Activated CD4-positive, CD25-positive, alpha-beta regulatory T cell treated with anti-CD3 and anti-CD28 coated beads, Interleukin-2, amount 50 U/mL, for 24 hours (primary cell): ENCODE measurements at regions not wholly inside any gene's neighbourhood (a gene's known extent, or its start where the extent isn't known, plus 50 kb on each side); places are given as distances from the start of the nearest gene placed in this dataset.

Source experiments
- ATAC-seq, 2 donors: fragments of 150-1000 bp; cut with Tn5 transposase; one replicate each; pipeline ENCODE4 v1.10.0; 2021; ENCODE audit warnings: mild to moderate bottlenecking in 1 of 2, moderate library complexity in 1 of 2

DNA sequence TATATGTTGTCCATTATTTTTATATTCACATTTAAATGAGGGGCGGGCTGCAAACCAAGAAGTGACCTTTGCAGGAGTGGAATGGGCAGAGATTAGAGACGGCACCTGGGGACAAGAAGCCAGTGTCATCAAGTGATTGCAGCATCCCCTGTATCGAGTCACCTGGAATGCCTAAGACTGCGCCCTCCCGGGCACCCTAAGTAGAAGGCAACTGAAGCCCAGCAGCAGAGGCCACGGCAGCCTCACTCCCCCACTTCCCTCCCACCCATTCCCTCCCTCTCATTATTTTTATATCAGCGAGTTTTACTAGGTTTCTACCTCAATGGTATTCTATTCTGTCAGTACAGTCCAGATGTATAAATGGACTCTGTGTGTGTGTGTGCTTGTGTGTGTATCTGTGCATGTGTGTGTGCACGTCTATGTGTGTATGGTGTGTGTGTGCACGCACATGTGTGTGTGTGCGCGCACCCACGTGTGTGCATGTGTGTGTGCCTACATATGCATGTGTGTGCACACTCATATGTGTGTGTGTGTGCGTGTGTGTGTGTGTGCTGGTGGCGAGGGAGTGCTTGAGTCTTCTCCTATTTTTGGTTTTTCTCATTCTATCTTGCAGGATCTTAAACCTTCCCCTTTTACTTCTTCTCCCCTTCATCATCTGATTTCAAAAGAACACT, 106.8 kb upstream of the SLC66A3 start:
- ATAC-seq: no peak

DNA sequence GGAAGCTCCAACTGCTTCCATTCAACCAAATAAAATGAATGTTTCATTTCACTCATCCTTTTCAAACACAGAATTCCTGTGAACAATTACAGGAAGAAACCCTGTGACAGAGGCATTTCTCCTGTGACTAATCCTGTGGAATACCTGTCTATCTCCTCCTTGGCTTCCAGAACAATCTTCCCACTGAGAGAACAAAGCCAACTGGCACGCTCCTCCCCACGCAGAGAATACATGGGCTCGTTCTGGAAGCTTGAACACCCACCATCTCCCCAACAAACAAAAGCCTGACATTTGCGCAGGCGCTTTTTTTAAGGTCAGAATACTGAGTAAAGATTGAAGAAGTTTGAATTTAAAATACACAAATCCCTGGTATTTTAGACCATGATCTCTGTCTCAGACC, 104.7 kb upstream of the SLC66A3 start:
- ATAC-seq: no peak

GRCh38 chr2:11051280-11051679, 104.0 kb upstream of the SLC66A3 start:
- no peak for ATAC-seq

DNA sequence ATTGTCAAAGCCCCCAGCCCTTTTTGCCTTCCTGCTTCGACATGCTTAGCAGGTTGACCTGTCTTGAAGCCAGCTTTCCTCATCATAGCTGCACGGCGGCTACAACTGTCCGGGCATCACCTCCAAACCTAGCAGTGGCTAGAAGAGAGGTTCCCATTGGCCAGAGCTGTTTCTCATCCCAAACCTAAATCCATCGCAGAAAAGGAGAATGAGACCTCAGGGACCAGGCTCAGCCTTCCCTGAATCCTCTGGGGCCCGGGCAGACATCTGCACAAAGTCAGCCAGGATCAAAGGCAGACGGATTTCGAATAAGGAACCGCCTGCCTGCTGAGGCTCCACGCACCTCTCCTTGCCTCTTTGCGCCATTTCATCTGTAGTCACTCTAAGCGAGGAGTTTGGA, 101.7 kb upstream of the SLC66A3 start:
- ATAC-seq: no peak

- no peak for ATAC-seq
Observed at GRCh38 chr2:11054783-11055678, 100.2 kb upstream of the SLC66A3 start.

- no peak for ATAC-seq
Observed at GRCh38 chr2:11055679-11056215, 99.5 kb upstream of the SLC66A3 start.

- ATAC-seq: no peak
Observed at GRCh38 chr2:11056614-11057013, 98.7 kb upstream of the SLC66A3 start.

GRCh38 chr2:11057031-11057430, 98.2 kb upstream of the SLC66A3 start:
- no peak for ATAC-seq

GRCh38 chr2:11058129-11058528, 97.1 kb upstream of the SLC66A3 start:
- ATAC-seq: no peak

GRCh38 chr2:11060376-11061169, 94.7 kb upstream of the SLC66A3 start:
- no peak for ATAC-seq

DNA sequence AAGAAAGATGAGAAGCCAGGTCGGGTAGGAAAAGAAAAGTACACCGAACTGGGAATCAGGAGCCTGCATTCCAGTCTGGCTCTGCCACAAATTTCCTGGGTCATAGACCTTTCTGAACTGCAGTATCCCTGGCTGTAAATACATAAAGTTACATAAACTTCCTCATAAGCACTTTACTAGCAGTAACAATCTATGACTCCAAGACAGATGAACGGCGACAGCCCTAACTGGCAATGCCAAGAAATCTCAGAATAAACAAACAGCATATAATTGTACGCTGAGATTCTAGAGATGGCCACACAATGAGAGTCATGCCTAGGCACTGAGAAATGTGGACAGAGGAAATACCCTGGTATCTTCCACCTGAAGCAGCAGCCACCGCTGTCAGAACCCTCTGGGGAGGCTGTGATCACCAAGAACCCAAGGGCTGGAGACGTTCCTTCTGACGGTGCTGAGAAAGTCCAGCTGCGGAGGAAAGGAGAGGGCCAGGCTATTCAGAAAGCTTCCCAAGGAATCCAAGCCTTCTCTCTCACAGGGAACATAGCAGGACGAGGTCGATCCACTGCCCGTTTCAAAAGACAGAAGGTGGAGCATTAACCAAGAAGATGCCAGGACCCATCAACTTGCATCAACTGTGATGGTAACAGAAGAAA, 89.3 kb upstream of the SLC66A3 start:
- no peak for ATAC-seq

- ATAC-seq: no peak
Observed at GRCh38 chr2:11067221-11068078, 87.8 kb upstream of the SLC66A3 start.

DNA sequence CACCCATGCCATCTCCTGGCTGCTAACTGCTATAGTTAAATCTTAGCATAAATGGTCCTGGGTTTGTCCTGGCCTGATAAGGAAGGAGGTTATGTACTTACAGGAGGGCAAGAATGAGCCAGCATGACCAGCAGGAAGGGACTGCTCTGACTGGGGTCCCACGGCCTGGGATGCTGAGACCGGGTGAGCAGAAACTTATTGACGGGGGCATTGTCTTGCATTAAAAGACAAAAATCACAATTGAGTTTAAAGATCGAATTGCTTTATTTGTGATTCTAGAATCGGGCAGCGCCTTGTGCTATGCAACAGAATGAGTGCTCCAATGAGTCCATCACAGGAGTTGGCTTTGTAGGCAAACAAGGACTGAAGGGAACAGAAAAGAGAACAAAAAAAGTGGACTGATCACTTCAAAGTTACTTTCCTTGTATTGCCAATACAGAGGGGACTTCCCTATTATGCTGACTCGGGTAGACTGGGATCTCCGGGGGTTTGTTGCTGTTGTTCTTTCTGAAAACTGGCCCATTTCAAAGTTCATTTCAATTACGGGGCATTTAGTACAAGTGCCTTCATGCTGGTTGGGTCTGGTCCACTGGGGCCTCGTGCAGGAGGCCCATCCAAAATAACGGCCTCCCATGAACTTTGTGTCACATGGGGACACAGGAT, 87.1 kb upstream of the SLC66A3 start:
- ATAC-seq: no peak

- ATAC-seq: no peak
Observed at GRCh38 chr2:11068856-11069526, 86.3 kb upstream of the SLC66A3 start.

DNA sequence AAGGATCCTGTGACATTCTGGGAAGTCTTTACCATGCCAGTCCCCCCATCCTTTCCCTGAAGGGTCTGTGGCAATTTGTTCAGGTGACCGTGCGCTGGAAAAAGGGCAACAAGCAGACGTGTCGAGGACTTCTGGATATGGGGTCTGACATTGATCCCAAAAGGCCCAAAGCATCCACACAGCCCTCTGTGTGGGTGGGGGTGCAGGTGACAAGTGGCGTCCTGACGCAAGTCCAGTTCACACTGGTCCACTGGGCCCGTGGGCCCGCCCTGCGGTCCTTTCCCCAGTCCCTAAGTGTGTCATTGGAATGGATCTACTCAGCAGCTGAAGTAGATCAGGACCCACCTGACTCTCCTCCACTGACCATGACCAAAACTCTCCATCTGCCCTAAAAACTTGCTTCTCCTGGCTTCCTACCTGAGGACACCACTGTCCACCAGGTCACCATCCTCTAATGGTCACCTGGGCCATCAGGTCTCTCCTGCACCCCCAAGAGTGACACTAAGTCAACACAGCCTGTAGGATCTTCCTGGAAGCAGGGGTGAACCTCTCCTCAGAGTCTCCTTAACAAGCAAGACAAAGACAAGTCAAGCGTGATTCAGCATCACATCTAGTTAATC, 85.6 kb upstream of the SLC66A3 start:
- no peak for ATAC-seq

DNA sequence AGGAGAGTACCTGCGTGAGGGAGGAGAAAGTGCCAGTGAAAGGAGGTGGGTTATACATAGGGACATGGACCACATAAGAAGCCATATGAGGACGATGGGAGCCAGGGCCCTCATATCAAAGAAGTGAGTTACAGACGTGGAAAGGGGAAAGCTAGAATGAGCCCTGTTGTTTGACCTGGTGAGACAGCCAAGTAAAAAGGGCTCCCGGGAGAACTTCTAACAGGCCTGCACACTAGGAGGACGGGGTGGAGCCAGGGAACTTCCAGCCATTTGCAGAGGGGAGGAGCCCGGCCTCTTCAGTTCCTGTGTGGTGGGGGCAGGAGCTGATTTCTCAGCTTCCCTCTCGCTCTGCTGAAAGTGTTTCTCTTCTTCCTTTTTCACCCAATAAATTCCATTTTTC, 84.1 kb upstream of the SLC66A3 start:
- ATAC-seq: no peak

GRCh38 chr2:11071939-11072338, 83.3 kb upstream of the SLC66A3 start:
- ATAC-seq: no peak

DNA sequence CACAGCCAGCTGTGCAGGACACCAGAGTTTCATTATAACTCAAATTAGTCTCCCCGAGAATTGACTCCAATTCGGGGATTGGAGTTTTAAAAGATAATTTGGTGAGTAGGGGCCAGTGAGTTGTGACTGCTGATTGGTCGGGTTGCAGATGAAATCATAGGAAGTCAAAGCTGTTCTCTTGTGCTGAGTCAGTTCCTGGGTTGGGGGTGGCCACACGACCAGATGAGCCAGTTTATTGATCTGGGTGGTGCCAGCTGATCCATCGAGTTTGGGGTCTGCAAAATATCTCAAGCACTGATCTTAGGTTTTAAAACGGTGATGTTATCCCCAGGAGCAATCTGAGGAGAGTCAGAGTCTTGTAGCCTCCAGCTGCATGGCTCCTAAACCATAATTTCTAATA, 82.7 kb upstream of the SLC66A3 start:
- no peak for ATAC-seq

DNA sequence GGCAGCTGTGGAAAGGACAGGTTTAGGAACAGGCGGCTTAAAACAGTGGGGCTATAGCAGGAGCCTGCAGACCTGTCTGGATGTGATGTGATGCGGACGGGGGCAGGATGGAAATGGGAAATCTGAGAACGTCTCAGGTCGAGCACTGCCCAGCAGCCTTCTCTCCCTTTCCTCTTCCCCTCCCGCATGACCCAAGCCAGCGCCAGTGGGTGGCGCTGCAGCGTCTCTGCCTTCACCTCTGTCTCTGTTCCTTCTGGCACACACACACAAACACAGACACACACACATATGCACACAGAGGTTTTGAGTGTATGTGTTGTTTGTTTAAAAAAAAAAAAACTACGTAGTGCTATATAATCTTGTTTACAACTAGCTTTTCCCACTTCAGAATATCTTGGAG, 82.0 kb upstream of the SLC66A3 start:
- ATAC-seq: no peak

DNA sequence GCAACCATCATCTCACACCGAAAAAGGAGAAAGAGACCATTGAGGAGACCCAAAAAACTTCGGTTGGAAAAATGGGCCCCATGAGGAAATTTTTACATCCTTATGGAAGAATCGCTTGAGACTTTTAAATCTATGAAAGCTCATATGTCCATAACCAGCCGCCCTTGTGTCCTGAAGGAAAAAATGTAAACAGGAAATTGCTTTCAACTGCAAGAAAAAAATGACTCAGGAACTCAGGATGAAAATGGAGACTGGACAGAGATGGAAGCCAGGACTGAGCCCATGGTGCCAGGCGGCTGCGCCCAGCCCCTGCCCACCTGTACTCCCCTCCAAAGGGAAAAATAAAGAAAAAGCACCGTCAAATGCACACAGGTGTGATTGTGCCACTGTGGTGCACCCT, 81.5 kb upstream of the SLC66A3 start:
- ATAC-seq: no peak
